ENCODE measurements at regions not wholly inside any gene's neighbourhood (a gene's known extent, or its start where the extent isn't known, plus 50 kb on each side); places are given as distances from the start of the nearest gene placed in this dataset.

- Histone ChIP-seq H3K4ac (ENCODE audit: low read depth, low read length) (no peak overlapping the region), H3K56ac (ENCODE audit: extremely low read depth, insufficient read depth, low read length) (no peak overlapping the region), H3K14ac (replicated peaks; ENCODE audit: low read depth, low read length) (no peak overlapping the region), H3K4me3 (ENCODE audit: insufficient read depth, low read depth, low read length) (no peak overlapping the region), H3K9me1 (ENCODE audit: insufficient read depth, low read length) (no peaks in the 10 kb centered on the region), H2BK5ac (ENCODE audit: low read depth, low read length, poor library complexity, severe bottlenecking) (no peak overlapping the region), H4K8ac (ENCODE audit: low read depth in 2 of 2, low read length in 2 of 2) (no peak overlapping the region), H3K23ac (ENCODE audit: low read depth, low read length) (no peak overlapping the region), H2AFZ (replicated peaks; ENCODE audit: low read length, poor library complexity) (no peak overlapping the region), H4K91ac (ENCODE audit: insufficient read depth, low read depth, low read length) (no peak overlapping the region), H4K5ac (ENCODE audit: low read depth, low read length) (no peak overlapping the region), H3K79me1 (ENCODE audit: low read depth in 1 of 2, low read length in 2 of 2) (no peaks in the 10 kb centered on the region), H4K20me1 (ENCODE audit: insufficient read depth, low read length) (no peaks in the 10 kb centered on the region), H3K36me3 (ENCODE audit: control insufficient read depth, insufficient read depth, low read length) (no peaks in the 10 kb centered on the region), H2BK15ac (ENCODE audit: low read depth, low read length) (no peak overlapping the region), H2BK20ac (ENCODE audit: low read depth, low read length) (no peak overlapping the region), H3K4me2 (ENCODE audit: low read depth, low read length) (no peak overlapping the region), H3K4me1 (ENCODE audit: control insufficient read depth, insufficient read depth, low read length) (no peaks in the 10 kb centered on the region), H3K18ac (ENCODE audit: low read depth, low read length) (no peak overlapping the region), H3K9ac (ENCODE audit: low read depth, low read length) (no peak overlapping the region), H2AK9ac (replicated peaks; ENCODE audit: low read depth, low read length, poor library complexity) (no peak overlapping the region), H3K27me3 (ENCODE audit: control insufficient read depth, insufficient read depth, low read length) (no peaks in the 10 kb centered on the region; the same call in 1 of the 2 replicates), H2BK120ac (ENCODE audit: low read depth, low read length) (no peak overlapping the region), H3K9me3 (ENCODE audit: control insufficient read depth, insufficient read depth, low read length) (peaks cover 17% of the 10 kb centered on the region), H2AK5ac (ENCODE audit: low read depth, low read length) (no peak overlapping the region), H3K27ac (ENCODE audit: insufficient read depth, low read length) (no peak overlapping the region)
- dilution Hi-C loops (cut with HindIII; ENCODE audit: low sequenced_read_pairs, unreplicated experiment) (no loop called here), intact Hi-C loops (cut with micrococcal nuclease) (no loop called here), in situ Hi-C loops (cut with MboI; ENCODE audit: low sequenced_read_pairs) (no loop called here)
- no TSS peak for BruUV-seq (replicated peaks)
- POLR2A ChIA-PET (ENCODE audit: unreplicated experiment), result no interaction called here
- no peak for ATAC-seq (ENCODE audit: low read depth)
- no CpG with 5 or more reads among the region's 4 CpGs for WGBS, 2 experiments (ENCODE audit: extremely low coverage in 2 of 2, insufficient read length in 1 of 2)
- no peak for DNase-seq
- TF ChIP-seq NFE2L2 (IDR thresholded peaks at IDR 0.05; ENCODE audit: low read depth, low read length) (no peak), MAZ (IDR thresholded peaks at IDR 0.05; ENCODE audit: borderline replicate concordance, low read depth, low read length) (no peak), RFX5 (IDR thresholded peaks at IDR 0.05; ENCODE audit: low read depth, low read length) (no peak), FOS (IDR thresholded peaks at IDR 0.05; ENCODE audit: low read depth, low read length) (no peak), MXI1 (IDR thresholded peaks at IDR 0.05; ENCODE audit: borderline replicate concordance, low read depth, low read length) (no peak), CHD1 (IDR thresholded peaks at IDR 0.05; ENCODE audit: low read depth, low read length) (no peak), MAFK (IDR thresholded peaks at IDR 0.05; ENCODE audit: low read depth, low read length) (no peak), CEBPB (IDR thresholded peaks at IDR 0.05; ENCODE audit: low read depth, low read length) (no peak), RCOR1 (IDR thresholded peaks at IDR 0.05; ENCODE audit: insufficient replicate concordance, low read length) (no peak), ELK1 (IDR thresholded peaks at IDR 0.05; ENCODE audit: borderline replicate concordance, low read depth, low read length) (no peak), BHLHE40 (IDR thresholded peaks at IDR 0.05; ENCODE audit: low read depth, low read length) (no peak)
- CTCF ChIA-PET, result no interaction called here
These were observed 71.8 kb upstream of the LRCH1 start for GRCh38 chr13:46481166-46481565.
